ENCODE measurements at regions not wholly inside any gene's neighbourhood (a gene's known extent, or its start where the extent isn't known, plus 50 kb on each side); places are given as distances from the start of the nearest gene placed in this dataset.

- Mint-ChIP-seq H3K4me1 (ENCODE audit: low read depth) (no peaks in the 10 kb centered on the region), H3K9me3 (ENCODE audit: low read depth) (peaks cover 7% of the 10 kb centered on the region), H3K36me3 (ENCODE audit: insufficient read depth) (no peaks in the 10 kb centered on the region), H3K27me3 (no peaks in the 10 kb centered on the region), H3K4me3 (ENCODE audit: low read depth) (no peak overlapping the region), H3K27ac (no peak overlapping the region)
- no peak for DNase-seq (ENCODE audit: low spot score, unreplicated experiment)
- TF ChIP-seq, protein P1, sequence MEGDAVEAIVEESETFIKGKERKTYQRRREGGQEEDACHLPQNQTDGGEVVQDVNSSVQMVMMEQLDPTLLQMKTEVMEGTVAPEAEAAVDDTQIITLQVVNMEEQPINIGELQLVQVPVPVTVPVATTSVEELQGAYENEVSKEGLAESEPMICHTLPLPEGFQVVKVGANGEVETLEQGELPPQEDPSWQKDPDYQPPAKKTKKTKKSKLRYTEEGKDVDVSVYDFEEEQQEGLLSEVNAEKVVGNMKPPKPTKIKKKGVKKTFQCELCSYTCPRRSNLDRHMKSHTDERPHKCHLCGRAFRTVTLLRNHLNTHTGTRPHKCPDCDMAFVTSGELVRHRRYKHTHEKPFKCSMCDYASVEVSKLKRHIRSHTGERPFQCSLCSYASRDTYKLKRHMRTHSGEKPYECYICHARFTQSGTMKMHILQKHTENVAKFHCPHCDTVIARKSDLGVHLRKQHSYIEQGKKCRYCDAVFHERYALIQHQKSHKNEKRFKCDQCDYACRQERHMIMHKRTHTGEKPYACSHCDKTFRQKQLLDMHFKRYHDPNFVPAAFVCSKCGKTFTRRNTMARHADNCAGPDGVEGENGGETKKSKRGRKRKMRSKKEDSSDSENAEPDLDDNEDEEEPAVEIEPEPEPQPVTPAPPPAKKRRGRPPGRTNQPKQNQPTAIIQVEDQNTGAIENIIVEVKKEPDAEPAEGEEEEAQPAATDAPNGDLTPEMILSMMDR (IDR thresholded peaks at IDR 0.05; ENCODE audit: unreplicated experiment), result no peak
These were observed 1058.7 kb upstream of the WWC1 start for GRCh38 chr5:167232675-167233311.

GRCh38 chr5:167233507-167234220 lies 1057.8 kb upstream of the WWC1 start:
- no peak overlapping the region for H3K4me3 Mint-ChIP-seq (ENCODE audit: low read depth)
- DNase-seq (ENCODE audit: low spot score, unreplicated experiment), result no peak

GRCh38 chr5:167241436-167242067 lies 1049.9 kb upstream of the WWC1 start:
- Mint-ChIP-seq H3K27ac (no peak overlapping the region), H3K4me1 (ENCODE audit: low read depth) (peaks cover 8% of the 10 kb centered on the region), H3K9me3 (ENCODE audit: low read depth) (peaks cover 2% of the 10 kb centered on the region), H3K4me3 (ENCODE audit: low read depth) (no peak overlapping the region), H3K27me3 (no peaks in the 10 kb centered on the region), H3K36me3 (ENCODE audit: insufficient read depth) (no peaks in the 10 kb centered on the region)
- TF ChIP-seq, protein P1 (IDR thresholded peaks at IDR 0.05; ENCODE audit: unreplicated experiment), result no peak
- DNase-seq (ENCODE audit: low spot score, unreplicated experiment), result no peak

More at GRCh38 chr5:167233507-167234220, 1057.8 kb upstream of the WWC1 start:
- H3K27me3 Mint-ChIP-seq, result no peaks in the 10 kb centered on the region
- H3K9me3 Mint-ChIP-seq (ENCODE audit: low read depth), result peaks cover 10% of the 10 kb centered on the region
- H3K27ac Mint-ChIP-seq, result no peak overlapping the region
- no peaks in the 10 kb centered on the region for H3K36me3 Mint-ChIP-seq (ENCODE audit: insufficient read depth)
- no peaks in the 10 kb centered on the region for H3K4me1 Mint-ChIP-seq (ENCODE audit: low read depth)
- TF ChIP-seq, protein P1 (IDR thresholded peaks at IDR 0.05; ENCODE audit: unreplicated experiment), result no peak

- H3K27ac Mint-ChIP-seq, result no peak overlapping the region
- TF ChIP-seq, protein P1 (IDR thresholded peaks at IDR 0.05; ENCODE audit: unreplicated experiment), result no peak
- H3K4me3 Mint-ChIP-seq (ENCODE audit: low read depth), result no peak overlapping the region
- DNase-seq (ENCODE audit: low spot score, unreplicated experiment), result no peak
- peaks cover 8% of the 10 kb centered on the region for H3K4me1 Mint-ChIP-seq (ENCODE audit: low read depth)
- H3K36me3 Mint-ChIP-seq (ENCODE audit: insufficient read depth), result no peaks in the 10 kb centered on the region
- H3K9me3 Mint-ChIP-seq (ENCODE audit: low read depth), result peaks cover 2% of the 10 kb centered on the region
- H3K27me3 Mint-ChIP-seq, result no peaks in the 10 kb centered on the region
These were observed 1048.7 kb upstream of the WWC1 start for GRCh38 chr5:167242701-167243100.

- peaks cover 8% of the 10 kb centered on the region for H3K4me1 Mint-ChIP-seq (ENCODE audit: low read depth)
- TF ChIP-seq, protein P1 (IDR thresholded peaks at IDR 0.05; ENCODE audit: unreplicated experiment), result no peak
- H3K9me3 Mint-ChIP-seq (ENCODE audit: low read depth), result peaks cover under 1% of the 10 kb centered on the region
- H3K27ac Mint-ChIP-seq, result no peak overlapping the region
- no peak for DNase-seq (ENCODE audit: low spot score, unreplicated experiment)
- no peaks in the 10 kb centered on the region for H3K36me3 Mint-ChIP-seq (ENCODE audit: insufficient read depth)
- H3K27me3 Mint-ChIP-seq, result no peaks in the 10 kb centered on the region
- no peak overlapping the region for H3K4me3 Mint-ChIP-seq (ENCODE audit: low read depth)
These were observed 1048.0 kb upstream of the WWC1 start for GRCh38 chr5:167243463-167243862.
